HG03159 (cell line): ENCODE measurements at regions not wholly inside any gene's neighbourhood (a gene's known extent, or its start where the extent isn't known, plus 50 kb on each side); places are given as distances from the start of the nearest gene placed in this dataset.
"Not testable (repeated sequence)": the region's sequence is repeated elsewhere in the genome, so short reads cannot be mapped to it uniquely, and the experiment has no call there.

Experiments used
- ATAC-seq: cut with Tn5 transposase; IDR thresholded peaks from one replicate; pipeline ENCODE4 v1.9.1; 2021; ENCODE audit warnings: mild to moderate bottlenecking, moderate library complexity; ENCODE audit not compliant: unreplicated experiment

- ATAC-seq = no peak
These were observed 339.8 kb downstream of the OMA1 start for GRCh38 chr1:58206749-58207148.

- ATAC-seq = no peak
These were observed 342.2 kb downstream of the OMA1 start for GRCh38 chr1:58204284-58204683.

- no peak for ATAC-seq
These were observed 344.9 kb downstream of the OMA1 start for GRCh38 chr1:58201492-58202106.

GRCh38 chr1:58200437-58200836 lies 346.1 kb downstream of the OMA1 start:
- ATAC-seq = no peak

GRCh38 chr1:58197811-58198210 lies 348.7 kb downstream of the OMA1 start:
- no peak for ATAC-seq

GRCh38 chr1:58190267-58190988 lies 356.1 kb downstream of the OMA1 start:
- ATAC-seq = no peak

- ATAC-seq = no peak
These were observed 357.1 kb downstream of the OMA1 start for GRCh38 chr1:58189453-58189852.

GRCh38 chr1:58183286-58183685 lies 363.2 kb downstream of the OMA1 start:
- ATAC-seq = no peak

- no peak for ATAC-seq
These were observed 366.0 kb downstream of the OMA1 start for GRCh38 chr1:58180537-58180936.

- not testable (repeated sequence) for ATAC-seq
These were observed 377.4 kb downstream of the OMA1 start for GRCh38 chr1:58169160-58169559.

GRCh38 chr1:58167131-58167530 lies 379.4 kb downstream of the OMA1 start:
- ATAC-seq = not testable (repeated sequence)

GRCh38 chr1:58166417-58166816 lies 380.1 kb downstream of the OMA1 start:
- ATAC-seq = no peak

- ATAC-seq = peak; percentile 74
These were observed 381.5 kb downstream of the OMA1 start for GRCh38 chr1:58165073-58165472.

GRCh38 chr1:58162952-58163550 lies 383.5 kb downstream of the OMA1 start:
- no peak for ATAC-seq

- ATAC-seq = no peak
These were observed 387.1 kb downstream of the OMA1 start for GRCh38 chr1:58159434-58159830.

GRCh38 chr1:58158506-58159433 lies 387.8 kb downstream of the OMA1 start:
- ATAC-seq = no peak

GRCh38 chr1:58158016-58158415 lies 388.5 kb downstream of the OMA1 start:
- no peak for ATAC-seq

GRCh38 chr1:58157256-58157655 lies 389.3 kb downstream of the OMA1 start:
- ATAC-seq = no peak

GRCh38 chr1:58156831-58157230 lies 389.7 kb downstream of the OMA1 start:
- no peak for ATAC-seq

- ATAC-seq = peak; percentile 88
These were observed 390.4 kb downstream of the OMA1 start for GRCh38 chr1:58156124-58156468.

- ATAC-seq = peak; percentile 80
These were observed 391.0 kb downstream of the OMA1 start for GRCh38 chr1:58155418-58156123.
